HepG2 (cell line): ENCODE measurements at regions not wholly inside any gene's neighbourhood (a gene's known extent, or its start where the extent isn't known, plus 50 kb on each side); places are given as distances from the start of the nearest gene placed in this dataset.
A peak's percentile ranks its signal among the peaks of the same experiment; 100 is the strongest.

Experiments used
- ATAC-seq: fragments of 200-7000 bp; cut with Tn5 transposase; 3 replicates; pipeline ENCODE4 v1.9.1; 2020; ENCODE audit warnings: mild to moderate bottlenecking, moderate library complexity
- BruUV-seq: library from RNA; stranded (reverse); fragments of 400-500 nt; replicated peaks from 2 replicates; lab custom pipeline; 2021; lab: Mats Ljungman, UMichigan
- CTCF ChIA-PET: fragments of 300-600 bp; formaldehyde crosslinking; extraction: SDS; loops from one replicate; lab custom pipeline; 2021; ENCODE audit warnings: low total read pairs, inconsistent platforms, low intra/inter-chr PET ratio; lab: Yijun Ruan, JAX
- POLR2A ChIA-PET: fragments of 350-600 bp; sonication (Branson Sonifier 250); formaldehyde crosslinking; loops from one replicate; lab custom pipeline; 2020; ENCODE audit warnings: antibody characterized with exemption, inconsistent platforms; lab: Yijun Ruan, JAX
- DNase-seq: peaks from one replicate; pipeline ENCODE4 v3.0.0-alpha.2; 2015; ENCODE audit warnings: low spot score
- FAIRE-seq: peaks from 3 replicates; lab custom pipeline; 2011; peaks lifted over from hg19 to GRCh38; lab: Jason Lieb, UNC
- H2AFZ ChIP-seq: one replicate; pipeline ENCODE4 v1.6.1; 2011; ENCODE audit warnings: low read length, inconsistent platforms
- H3K27ac ChIP-seq: fragments of 300-600 bp; 3 replicates; pipeline ENCODE4 v1.8.0; 2011; ENCODE audit warnings: mixed run types, mild to moderate bottlenecking, mixed read lengths, low read length, inconsistent platforms; ENCODE audit not compliant: insufficient read depth; ENCODE audit errors: extremely low read length
- H3K27me3 ChIP-seq, 2 experiments: fragments of 200-600 bp in 1 of 2; 2 replicates in 1 of 2; 3 replicates in 1 of 2; pipeline versions ENCODE4 v1.6.0 to v1.8.0; 2011; ENCODE audit warnings: low read length in 2 of 2, mild to moderate bottlenecking in 2 of 2, moderate library complexity in 2 of 2, inconsistent platforms in 1 of 2; ENCODE audit not compliant: insufficient read depth in 2 of 2, control insufficient read depth in 1 of 2
- H3K36me3 ChIP-seq, 2 experiments: fragments of 200-600 bp in 1 of 2; replicated peaks in 1 of 2; 2 replicates in 1 of 2; 3 replicates in 1 of 2; pipeline versions ENCODE4 v1.5.1 to v1.8.0; 2011; ENCODE audit warnings: low read length in 2 of 2, inconsistent platforms in 1 of 2; ENCODE audit not compliant: insufficient read depth in 2 of 2, control insufficient read depth in 1 of 2
- H3K4me1 ChIP-seq: 2 replicates; pipeline ENCODE4 v1.5.1; 2012; ENCODE audit warnings: low read length, inconsistent platforms; ENCODE audit not compliant: insufficient read depth
- H3K4me2 ChIP-seq: 2 replicates; pipeline ENCODE4 v1.6.0; 2011; ENCODE audit warnings: low read depth, low read length, inconsistent platforms
- H3K4me3 ChIP-seq, 3 experiments: fragments of 200-600 bp in 1 of 3; sonication (generic), shearing (Covaris generic) in 1 of 3; replicated peaks in 1 of 3; 2 replicates each; pipeline ENCODE4 v1.5.1; 2011 to 2016; ENCODE audit warnings: low read length in 3 of 3, inconsistent platforms in 2 of 3, low read depth in 2 of 3, mild to moderate bottlenecking in 2 of 3, control low read depth in 1 of 3, mixed read lengths in 1 of 3; ENCODE audit not compliant: insufficient read depth in 1 of 3
- H3K79me2 ChIP-seq: one replicate; pipeline ENCODE4 v1.6.1; 2011; ENCODE audit warnings: low read length, inconsistent platforms; ENCODE audit not compliant: insufficient read depth
- H3K9ac ChIP-seq: 2 replicates; pipeline ENCODE4 v1.6.0; 2011; ENCODE audit warnings: mild to moderate bottlenecking, low read depth, low read length, inconsistent platforms; ENCODE audit not compliant: insufficient read depth
- H3K9me3 ChIP-seq: 2 replicates; pipeline ENCODE4 v1.5.1; 2012; ENCODE audit warnings: mild to moderate bottlenecking, low read length
- H4K20me1 ChIP-seq: 2 replicates; pipeline ENCODE4 v1.6.0; 2011; ENCODE audit warnings: inconsistent platforms, mild to moderate bottlenecking, low read length, moderate library complexity; ENCODE audit not compliant: insufficient read depth
- NR2F1 ChIP-seq, 2 experiments: fragments of 450-650 bp in 1 of 2; formaldehyde crosslinking in 1 of 2; IDR thresholded peaks; 2 replicates each; pipeline versions ENCODE4 v1.5.0 to v1.6.1; 2016 to 2020; ENCODE audit warnings: mild to moderate bottlenecking in 1 of 2, missing compliant biosample characterization in 1 of 2, missing genetic modification reagents in 1 of 2, moderate library complexity in 1 of 2
- ZBTB40 ChIP-seq, 2 experiments: fragments of 450-650 bp in 1 of 2; sonication (generic) in 1 of 2; formaldehyde crosslinking in 1 of 2; IDR thresholded peaks; 2 replicates each; pipeline versions ENCODE4 v1.6.1 to v1.8.0; 2016 to 2022; ENCODE audit warnings: antibody characterized with exemption in 1 of 2, mild to moderate bottlenecking in 1 of 2, missing genetic modification reagents in 1 of 2
- ZFP36L1 ChIP-seq: sonication (generic); formaldehyde crosslinking; IDR thresholded peaks from 2 replicates; pipeline ENCODE4 v1.8.0; 2022; ENCODE audit warnings: mild to moderate bottlenecking, missing genetic modification reagents, moderate library complexity
- ZFP37 ChIP-seq: sonication (generic); formaldehyde crosslinking; IDR thresholded peaks from 2 replicates; pipeline ENCODE4 v1.4.0; 2020; ENCODE audit warnings: missing genetic modification reagents, borderline replicate concordance
- ZFP91 ChIP-seq: sonication (generic); formaldehyde crosslinking; IDR thresholded peaks from 2 replicates; pipeline ENCODE4 v1.9.0; 2022; ENCODE audit warnings: missing genetic modification reagents, mild to moderate bottlenecking, borderline replicate concordance
- WGBS: methylation state at CpG from one replicate; pipeline ENCODE4 v1.1.6; 2017; ENCODE audit warnings: low lambda C conversion rate; 5-methylcytosine and 5-hydroxymethylcytosine counted together
- in situ Hi-C: cut with HindIII; loops from 2 replicates; pipeline ENCODE4 v1.10.0; 2017; ENCODE audit warnings: low pct_unique_long_range_greater_than_20kb; ENCODE audit not compliant: extremely low pct_ligation_motif_present
- intact Hi-C: fragments of 100-400 bp; cut with micrococcal nuclease; formaldehyde crosslinking; loops from one replicate; pipeline ENCODE4 v1.10.0; 2022; ENCODE audit not compliant: unreplicated experiment

GRCh38 chr16:51031598-51031997, 119.5 kb downstream of the SALL1 start:
- Histone ChIP-seq H2AFZ (no peak overlapping the region), H3K9ac (no peak overlapping the region), H3K36me3 (no peaks in the 10 kb centered on the region), H4K20me1 (no peaks in the 10 kb centered on the region), H3K79me2 (no peaks in the 10 kb centered on the region), H3K27me3 (no peaks in the 10 kb centered on the region), H3K27ac (no peak overlapping the region), H3K4me2 (no peak overlapping the region), H3K4me1 (no peaks in the 10 kb centered on the region), H3K4me3 (no peak overlapping the region), H3K9me3 (no peaks in the 10 kb centered on the region)
- ChIA-PET POLR2A (no interaction called here), CTCF (no interaction called here)
- TF ChIP-seq ZFP36L1 (CRISPR knock-in tag) (no peak), ZBTB40 (IDR thresholded peaks at IDR 0.05) (no peak), ZBTB40 (CRISPR knock-in tag; IDR thresholded peaks at IDR 0.05) (peak; percentile 78), NR2F1 (CRISPR knock-in tag; IDR thresholded peaks at IDR 0.05) (no peak), ZFP37 (CRISPR knock-in tag) (no peak), ZFP91 (no peak)
- intact Hi-C loops (no loop called here), in situ Hi-C loops (no loop called here)
- no TSS peak for BruUV-seq
- 91% methylated on average over 4 of the region's 4 CpGs for WGBS
- ATAC-seq, result no peak
- FAIRE-seq, result no peak
- DNase-seq, result no peak
